NOMO-1 treated with DMSO at 0.1 percent for 48 hours (cell line): ENCODE measurements at regions not wholly inside any gene's neighbourhood (a gene's known extent, or its start where the extent isn't known, plus 50 kb on each side); places are given as distances from the start of the nearest gene placed in this dataset.

Source experiments
- DNase-seq: peaks from one replicate; lab custom pipeline; 2025; ENCODE audit not compliant: unreplicated experiment; lab: John Stamatoyannopoulos, UW

DNA sequence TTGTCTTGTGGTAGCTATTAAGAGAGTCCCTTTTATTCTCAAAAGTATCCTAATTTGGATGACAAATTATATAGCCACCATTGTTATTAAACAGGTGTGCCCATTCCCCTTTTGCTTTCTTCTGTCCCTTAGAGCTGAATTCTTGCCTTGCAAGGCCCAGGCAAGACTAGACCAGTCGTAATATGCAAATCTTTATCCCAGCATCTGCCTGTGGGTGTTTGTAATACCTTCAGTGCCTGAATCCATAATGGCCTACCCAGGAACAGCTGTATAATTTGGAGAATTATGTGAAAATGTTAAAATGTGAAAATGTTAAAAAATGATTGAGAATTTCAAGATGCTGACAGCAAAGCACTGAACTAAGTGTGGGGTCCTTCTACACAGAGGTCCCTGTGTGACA lies 403.0 kb upstream of the RBMS3 start:
- no peak for DNase-seq

GRCh38 chr3:28890373-28890772 lies 390.5 kb upstream of the RBMS3 start:
- no peak for DNase-seq

- no peak for DNase-seq
These were observed 389.4 kb upstream of the RBMS3 start for GRCh38 chr3:28891485-28891884.

- no peak for DNase-seq
These were observed 380.6 kb upstream of the RBMS3 start for GRCh38 chr3:28900301-28900700.

GRCh38 chr3:28901018-28901417 lies 379.9 kb upstream of the RBMS3 start:
- no peak for DNase-seq

- no peak for DNase-seq
These were observed 377.7 kb upstream of the RBMS3 start for GRCh38 chr3:28903171-28903601.

DNA sequence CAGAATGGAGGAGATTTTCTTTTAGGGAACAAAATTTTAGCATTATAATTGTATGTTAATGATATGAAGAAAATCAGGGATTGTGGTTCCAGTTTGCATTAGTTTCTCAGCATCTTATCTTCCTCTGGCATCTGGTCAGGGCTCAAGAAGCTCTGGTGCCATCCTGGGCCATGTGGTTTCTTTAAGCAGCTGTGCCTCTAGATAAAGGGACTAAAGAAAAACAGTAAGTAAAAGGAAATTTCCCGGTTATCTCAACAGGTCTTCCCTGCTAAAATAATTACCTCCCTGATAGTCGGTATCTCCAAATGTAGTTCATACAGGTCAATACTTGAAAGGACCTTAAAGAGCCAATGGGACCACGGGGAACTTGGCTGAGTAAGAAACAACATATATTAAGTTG lies 375.1 kb upstream of the RBMS3 start:
- no peak for DNase-seq

DNA sequence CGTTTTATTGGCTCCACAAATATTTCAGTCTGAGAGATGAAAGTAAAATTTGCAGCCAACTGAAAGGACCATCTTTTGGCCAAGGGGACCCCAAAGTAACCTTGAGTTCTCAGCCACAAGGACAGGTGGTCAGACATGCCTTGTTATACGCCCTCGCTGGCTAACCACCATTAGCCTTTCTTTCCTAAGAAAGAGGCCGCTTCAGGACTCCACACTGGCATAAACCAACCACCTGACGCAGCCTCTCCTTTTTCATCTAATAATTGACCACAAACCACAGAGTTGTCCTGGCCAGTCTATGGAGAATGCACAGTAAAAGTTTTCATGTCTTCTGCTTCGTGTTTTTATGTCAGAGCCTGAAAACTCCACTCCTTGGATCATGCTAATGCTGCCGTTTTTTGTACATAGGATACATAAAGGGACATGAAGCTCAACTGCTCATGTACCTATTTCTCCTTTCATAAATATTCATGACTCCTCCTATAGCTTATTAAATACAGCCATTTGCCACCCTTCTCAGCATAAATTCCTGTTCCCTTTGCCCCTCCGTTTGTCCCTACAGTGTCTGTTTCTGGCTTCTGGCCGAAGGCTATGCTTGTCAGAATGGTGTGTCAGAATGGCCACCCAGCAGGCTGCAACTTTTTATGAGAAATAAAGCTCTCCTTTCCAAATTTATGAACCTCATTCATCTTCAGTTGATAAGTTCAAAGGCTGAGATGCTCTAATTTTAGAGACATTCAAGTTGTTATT lies 374.1 kb upstream of the RBMS3 start:
- no peak for DNase-seq

DNA sequence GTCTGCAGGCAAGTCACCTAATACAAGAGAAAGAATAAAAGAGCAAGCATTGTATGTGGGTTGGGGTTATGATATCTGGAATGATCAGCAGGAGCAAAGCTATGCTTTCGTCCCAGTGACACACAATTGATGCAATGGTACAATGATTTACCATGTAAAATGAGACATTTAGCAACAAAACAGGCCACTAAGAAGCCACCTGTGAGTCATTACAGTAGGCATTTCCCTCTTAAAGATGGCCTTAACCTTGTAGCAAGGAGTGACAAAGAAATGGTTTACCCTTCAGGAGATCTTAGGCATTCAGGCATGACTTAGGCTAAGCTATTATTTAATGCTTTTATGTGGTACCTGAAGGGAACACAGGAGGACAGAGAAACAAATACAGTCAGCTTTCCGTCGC lies 373.3 kb upstream of the RBMS3 start:
- DNase-seq, result no peak

GRCh38 chr3:28912120-28912885 lies 368.6 kb upstream of the RBMS3 start:
- DNase-seq, result no peak

DNA sequence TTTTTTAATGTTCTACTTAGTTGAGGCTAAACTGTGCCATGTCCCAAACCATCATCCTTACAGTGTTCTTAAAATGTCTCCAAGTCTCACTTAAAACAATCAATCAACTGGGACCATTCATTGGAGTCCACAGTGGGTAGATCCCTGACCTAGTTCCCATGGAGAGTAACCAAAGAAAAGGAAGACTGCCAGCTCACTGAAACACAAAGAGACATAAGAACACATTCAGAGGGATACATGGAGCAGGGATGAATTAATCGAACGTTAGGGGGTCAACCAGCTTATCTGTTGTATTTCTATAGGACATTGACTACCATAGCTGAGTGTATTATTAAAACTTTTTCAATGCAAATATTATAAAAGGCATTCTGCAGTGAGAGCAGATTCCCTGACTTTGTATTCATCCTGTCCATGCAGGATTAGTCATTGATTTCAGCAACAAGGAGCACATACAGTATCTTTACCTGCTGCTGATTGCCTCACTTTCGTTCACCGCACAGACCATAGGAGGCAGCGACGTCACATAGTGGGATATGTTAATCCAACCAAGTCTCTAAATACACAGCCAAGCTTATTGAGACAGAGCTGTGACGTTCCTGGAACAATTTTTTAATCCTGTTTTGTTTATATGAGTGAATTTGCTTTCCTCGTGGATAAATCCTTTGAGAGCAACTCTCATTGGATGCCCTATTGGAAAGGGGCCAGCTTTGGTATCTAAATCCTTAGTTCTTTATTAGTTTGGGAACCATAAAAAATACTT lies 364.9 kb upstream of the RBMS3 start:
- DNase-seq, result no peak

DNA sequence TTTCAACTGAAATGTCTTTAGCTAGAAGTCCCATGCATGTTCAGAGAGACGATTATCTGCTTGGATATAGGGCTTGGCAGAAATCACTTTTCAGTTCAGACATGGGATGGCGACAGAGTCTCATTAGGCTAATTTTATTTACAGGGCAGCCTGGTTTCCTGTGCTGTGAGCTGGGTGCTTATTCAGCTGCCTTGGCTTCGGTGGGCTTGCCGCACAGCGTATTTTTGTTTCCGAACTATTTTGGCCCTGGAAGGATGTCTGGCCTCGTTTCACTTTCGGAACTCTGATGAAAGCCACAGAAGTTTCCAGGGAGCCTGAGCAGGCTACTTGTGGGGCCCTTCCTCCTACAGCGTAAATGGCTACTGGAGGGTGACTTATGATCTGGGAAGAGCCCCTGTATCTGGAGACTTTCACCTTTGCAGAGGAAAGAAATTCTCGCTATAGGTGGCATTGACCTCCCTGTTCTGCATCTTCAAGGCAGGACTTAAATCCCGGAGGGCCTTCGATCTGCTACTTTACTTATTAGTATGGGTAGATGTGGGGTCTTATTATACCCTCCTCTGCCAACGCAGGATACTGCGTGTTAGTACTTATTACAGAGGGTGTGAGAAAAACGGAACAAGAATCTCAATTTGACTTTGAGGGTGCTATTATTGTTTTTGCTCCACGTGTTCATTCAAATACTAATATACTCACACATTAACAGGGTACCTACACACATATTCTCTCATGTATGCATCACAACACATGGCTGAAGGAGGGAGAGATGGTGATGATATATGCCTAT lies 364.0 kb upstream of the RBMS3 start:
- DNase-seq, result peak; percentile 75

GRCh38 chr3:28917895-28918475 lies 362.9 kb upstream of the RBMS3 start:
- no peak for DNase-seq

DNA sequence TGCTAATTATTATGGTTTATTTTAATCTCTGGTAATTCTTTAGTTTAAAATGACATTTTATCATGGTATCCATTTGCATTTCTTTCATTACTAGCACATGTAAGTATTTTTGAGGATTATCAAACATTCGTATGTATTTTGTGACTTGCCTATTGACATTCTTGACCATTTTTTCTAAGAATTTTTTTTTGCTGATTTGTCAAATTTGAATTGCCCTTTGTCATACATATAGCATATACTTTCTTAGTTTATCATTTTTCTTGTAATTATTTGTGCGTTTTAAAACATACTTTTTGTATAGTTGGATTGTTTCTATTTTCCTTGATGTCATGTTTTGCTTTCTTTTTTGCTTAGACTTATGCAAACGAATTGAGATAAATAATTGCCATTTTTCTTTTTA lies 358.5 kb upstream of the RBMS3 start:
- no peak for DNase-seq

GRCh38 chr3:28923994-28924393 lies 356.9 kb upstream of the RBMS3 start:
- no peak for DNase-seq

DNA sequence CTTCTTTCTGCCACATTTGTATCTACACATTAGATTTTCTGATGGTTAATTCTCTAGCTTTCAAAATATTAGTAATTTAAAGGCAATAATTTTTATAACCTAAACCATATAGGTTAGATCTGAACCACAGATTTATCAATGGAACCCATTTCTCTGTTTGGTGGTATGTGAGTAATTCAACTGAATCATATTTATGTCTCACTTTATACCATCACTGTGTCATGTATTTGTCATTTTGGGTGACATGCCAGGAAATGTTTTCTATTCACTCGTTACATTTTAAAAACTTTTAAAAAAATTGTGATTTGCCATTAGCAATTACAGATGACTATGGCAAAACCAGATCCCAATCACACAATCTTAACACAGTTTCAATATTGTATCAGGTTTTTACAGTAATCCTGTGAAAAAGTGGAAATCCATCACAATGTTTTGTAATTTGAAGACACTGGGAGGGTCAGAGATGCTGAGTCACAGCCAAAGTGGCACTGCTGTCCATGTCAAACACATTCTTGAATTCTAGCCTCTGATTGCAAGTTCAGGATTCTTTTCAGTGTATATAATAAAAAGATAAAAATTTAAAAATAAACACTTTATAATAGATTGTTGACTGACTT lies 356.0 kb upstream of the RBMS3 start:
- no peak for DNase-seq

DNA sequence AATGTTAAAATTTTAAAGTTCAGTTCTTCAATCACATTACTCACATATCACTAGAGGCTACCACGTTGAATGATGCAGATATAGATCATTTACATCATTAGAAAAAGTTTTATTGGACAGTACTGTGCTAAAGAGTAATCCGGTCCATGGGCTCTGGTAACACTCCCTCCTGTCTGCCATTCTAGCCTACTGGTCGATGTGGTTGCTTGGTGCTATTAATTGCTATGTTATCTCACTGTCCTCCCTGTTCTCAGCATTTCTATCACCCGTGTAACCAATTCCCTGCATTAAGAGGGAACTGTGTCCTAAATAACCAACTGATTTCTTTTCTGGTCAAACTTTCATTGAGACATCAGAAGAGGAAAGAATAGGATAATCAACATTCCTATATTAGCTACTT lies 347.5 kb upstream of the RBMS3 start:
- no peak for DNase-seq

- DNase-seq, result no peak
These were observed 346.6 kb upstream of the RBMS3 start for GRCh38 chr3:28934126-28934813.

DNA sequence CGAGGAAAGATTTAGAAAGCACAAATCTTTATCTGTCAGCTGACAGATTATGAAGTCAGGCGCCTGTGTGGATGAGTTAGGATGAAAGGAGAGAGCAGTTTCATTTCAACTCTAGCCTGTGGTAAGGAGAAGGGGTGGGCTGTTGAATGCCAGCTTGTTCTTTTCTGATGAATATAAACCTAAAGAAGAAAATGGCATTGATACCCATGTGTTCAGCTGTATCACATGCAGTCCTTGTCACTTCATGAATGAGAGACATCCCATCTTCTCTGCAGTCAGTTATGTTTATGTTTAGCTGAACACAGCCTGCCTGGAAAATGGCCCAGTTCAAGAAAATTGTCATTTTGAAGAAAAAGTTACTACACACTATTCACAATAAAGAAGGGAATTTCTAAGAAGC lies 345.7 kb upstream of the RBMS3 start:
- no peak for DNase-seq

GRCh38 chr3:28936154-28936553 lies 344.7 kb upstream of the RBMS3 start:
- no peak for DNase-seq
